Natural killer cell (primary cell): ENCODE measurements at regions not wholly inside any gene's neighbourhood (a gene's known extent, or its start where the extent isn't known, plus 50 kb on each side); places are given as distances from the start of the nearest gene placed in this dataset.

Experiments used
- ATAC-seq, 3 donors: fragments of 150-1000 bp in 2 of 3; fragments of 200-7000 bp in 1 of 3; cut with Tn5 transposase; 1 replicate in 1 of 3; 2 replicates in 2 of 3; pipeline ENCODE4 v1.10.0; 2021; ENCODE audit warnings: mild to moderate bottlenecking in 2 of 3, moderate library complexity in 2 of 3
- DNase-seq, 2 donors: peaks; one replicate each; pipeline versions ENCODE4 v3.0.0 to v3.0.0-alpha.2; 2013 to 2021; ENCODE audit warnings: mixed read lengths in 1 of 2
- H3K27ac ChIP-seq: one replicate; pipeline ENCODE4 v1.5.1; 2013; ENCODE audit warnings: mild to moderate bottlenecking, low read length
- H3K27me3 ChIP-seq: one replicate; pipeline ENCODE4 v1.6.1; 2013; ENCODE audit warnings: low read length; ENCODE audit not compliant: control insufficient read depth, insufficient read depth
- H3K36me3 ChIP-seq: one replicate; pipeline ENCODE4 v1.6.1; 2013; ENCODE audit warnings: low read length; ENCODE audit not compliant: control insufficient read depth, insufficient read depth
- H3K4me1 ChIP-seq: one replicate; pipeline ENCODE4 v1.6.1; 2013; ENCODE audit warnings: low read length; ENCODE audit not compliant: control insufficient read depth, insufficient read depth
- H3K4me3 ChIP-seq: one replicate; pipeline ENCODE4 v1.5.1; 2013; ENCODE audit warnings: low read length
- H3K9me3 ChIP-seq: one replicate; pipeline ENCODE4 v1.6.1; 2013; ENCODE audit warnings: low read length; ENCODE audit not compliant: control insufficient read depth, insufficient read depth
- H3K27ac Mint-ChIP-seq, 2 donors: one replicate each; pipeline ENCODE4 v1.8.0; 2022; ENCODE audit warnings: mild to moderate bottlenecking in 2 of 2, mixed read lengths in 2 of 2, moderate library complexity in 1 of 2
- H3K27me3 Mint-ChIP-seq, 2 donors: one replicate each; pipeline ENCODE4 v1.8.0; 2022; ENCODE audit warnings: low read depth in 2 of 2, mixed read lengths in 2 of 2
- H3K36me3 Mint-ChIP-seq: one replicate; pipeline ENCODE4 v1.8.0; 2022; ENCODE audit warnings: mixed read lengths
- H3K4me1 Mint-ChIP-seq, 2 donors: one replicate each; pipeline ENCODE4 v1.8.0; 2022; ENCODE audit warnings: mixed read lengths in 2 of 2
- H3K4me3 Mint-ChIP-seq: one replicate; pipeline ENCODE4 v1.8.0; 2022; ENCODE audit warnings: mild to moderate bottlenecking, moderate library complexity, mixed read lengths
- H3K9me3 Mint-ChIP-seq, 2 donors: one replicate each; pipeline ENCODE4 v1.8.0; 2022; ENCODE audit warnings: mixed read lengths in 2 of 2
- WGBS: methylation state at CpG from one replicate; pipeline ENCODE4 v1.1.7; 2013; ENCODE audit warnings: missing lambda C conversion rate; ENCODE audit not compliant: insufficient coverage; 5-methylcytosine and 5-hydroxymethylcytosine counted together
- intact Hi-C: fragments of 100-400 bp; cut with micrococcal nuclease; formaldehyde crosslinking; loops from one replicate; pipeline ENCODE4 v1.14.2; 2022
- TF ChIP-seq, protein P1 (sequence below): fragments of 200-600 bp; IDR thresholded peaks from one replicate; pipeline ENCODE4 v1.8.0; 2022; ENCODE audit warnings: antibody characterized with exemption

DNA sequence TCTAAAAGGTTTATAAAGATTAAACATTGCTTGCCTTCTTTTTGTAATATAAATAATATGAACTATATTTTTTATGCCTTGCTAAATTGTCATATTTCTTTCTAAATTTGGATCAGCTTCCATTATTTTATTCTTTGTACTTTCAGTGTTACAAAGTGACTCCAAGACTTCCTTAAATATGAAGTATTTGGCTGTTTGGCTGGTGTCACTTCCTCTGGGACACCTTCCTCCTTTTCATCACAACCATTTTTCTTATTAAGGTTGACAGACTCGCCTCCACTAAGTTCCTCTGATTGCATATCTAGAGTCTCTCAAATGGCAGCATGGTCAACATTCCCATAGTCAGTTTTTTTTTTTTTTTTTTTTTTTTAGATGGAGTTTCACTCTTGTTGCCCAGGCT, 73.8 kb upstream of the SLC1A1 start:
- peaks cover 0 to 6% of the 10 kb centered on the region in 2 donors for H3K27me3 Mint-ChIP-seq
- Histone ChIP-seq H3K27me3 (no peaks in the 10 kb centered on the region), H3K4me3 (no peak overlapping the region), H3K36me3 (no peaks in the 10 kb centered on the region), H3K9me3 (no peaks in the 10 kb centered on the region), H3K27ac (no peak overlapping the region), H3K4me1 (no peaks in the 10 kb centered on the region)
- ATAC-seq: no peak
- no peak overlapping the region for H3K27ac Mint-ChIP-seq
- H3K4me3 Mint-ChIP-seq: no peak overlapping the region
- 40% methylated on average over 1 of the region's 1 CpG for WGBS
- H3K4me1 Mint-ChIP-seq: no peaks in the 10 kb centered on the region
- TF ChIP-seq, protein P1, sequence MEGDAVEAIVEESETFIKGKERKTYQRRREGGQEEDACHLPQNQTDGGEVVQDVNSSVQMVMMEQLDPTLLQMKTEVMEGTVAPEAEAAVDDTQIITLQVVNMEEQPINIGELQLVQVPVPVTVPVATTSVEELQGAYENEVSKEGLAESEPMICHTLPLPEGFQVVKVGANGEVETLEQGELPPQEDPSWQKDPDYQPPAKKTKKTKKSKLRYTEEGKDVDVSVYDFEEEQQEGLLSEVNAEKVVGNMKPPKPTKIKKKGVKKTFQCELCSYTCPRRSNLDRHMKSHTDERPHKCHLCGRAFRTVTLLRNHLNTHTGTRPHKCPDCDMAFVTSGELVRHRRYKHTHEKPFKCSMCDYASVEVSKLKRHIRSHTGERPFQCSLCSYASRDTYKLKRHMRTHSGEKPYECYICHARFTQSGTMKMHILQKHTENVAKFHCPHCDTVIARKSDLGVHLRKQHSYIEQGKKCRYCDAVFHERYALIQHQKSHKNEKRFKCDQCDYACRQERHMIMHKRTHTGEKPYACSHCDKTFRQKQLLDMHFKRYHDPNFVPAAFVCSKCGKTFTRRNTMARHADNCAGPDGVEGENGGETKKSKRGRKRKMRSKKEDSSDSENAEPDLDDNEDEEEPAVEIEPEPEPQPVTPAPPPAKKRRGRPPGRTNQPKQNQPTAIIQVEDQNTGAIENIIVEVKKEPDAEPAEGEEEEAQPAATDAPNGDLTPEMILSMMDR: no peak
- H3K36me3 Mint-ChIP-seq: no peaks in the 10 kb centered on the region
- no peaks in the 10 kb centered on the region for H3K9me3 Mint-ChIP-seq
- intact Hi-C loops: no loop called here
- no peak for DNase-seq

DNA sequence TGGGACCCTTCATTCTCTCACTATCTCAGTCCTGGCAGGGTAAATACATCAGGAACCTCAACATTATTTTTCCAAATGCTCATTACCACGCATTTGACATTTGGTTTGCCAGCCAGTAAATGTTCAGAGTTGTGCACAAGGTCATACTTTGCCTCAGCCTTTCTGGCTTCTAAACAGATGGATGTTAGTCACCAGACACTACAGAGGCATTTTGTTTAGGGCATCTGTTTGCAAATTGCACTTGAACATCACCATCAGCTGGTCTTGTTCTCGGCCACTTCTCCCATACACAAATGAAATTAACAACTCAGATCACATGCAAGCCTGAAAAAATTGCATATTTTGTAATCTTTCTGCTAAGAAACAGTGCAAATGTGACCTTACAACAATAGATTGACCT, 75.0 kb upstream of the SLC1A1 start:
- Histone ChIP-seq H3K36me3 (no peaks in the 10 kb centered on the region), H3K27me3 (no peaks in the 10 kb centered on the region), H3K27ac (no peak overlapping the region), H3K4me3 (no peak overlapping the region), H3K4me1 (no peaks in the 10 kb centered on the region), H3K9me3 (no peaks in the 10 kb centered on the region)
- H3K27ac Mint-ChIP-seq: no peak overlapping the region
- TF ChIP-seq, protein P1: no peak
- H3K27me3 Mint-ChIP-seq: peaks cover 0 to 6% of the 10 kb centered on the region in 2 donors
- no peaks in the 10 kb centered on the region for H3K4me1 Mint-ChIP-seq
- intact Hi-C loops: no loop called here
- H3K36me3 Mint-ChIP-seq: no peaks in the 10 kb centered on the region
- ATAC-seq: no peak
- H3K9me3 Mint-ChIP-seq: no peaks in the 10 kb centered on the region
- no peak overlapping the region for H3K4me3 Mint-ChIP-seq
- WGBS: 82% methylated on average over 2 of the region's 2 CpGs
- DNase-seq: no peak

DNA sequence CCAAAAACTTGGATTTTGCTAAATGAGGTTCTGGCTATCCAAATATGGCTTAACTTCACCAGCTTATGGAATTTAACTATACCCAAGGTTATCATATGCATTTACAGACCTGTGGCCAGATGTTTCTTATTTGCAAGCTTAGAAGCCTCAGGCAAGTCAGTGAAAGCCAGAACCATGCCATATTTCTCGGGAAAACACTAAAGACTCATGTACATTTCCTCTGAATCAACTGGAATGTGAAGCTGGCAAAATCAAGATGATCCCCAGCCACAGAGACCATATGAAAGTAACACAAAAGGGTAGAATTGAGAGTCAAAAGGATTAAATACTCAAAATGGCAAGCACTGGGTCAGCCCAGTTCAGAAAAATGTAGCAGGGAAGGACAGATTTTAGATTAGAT, 76.4 kb upstream of the SLC1A1 start:
- no peak for DNase-seq
- Histone ChIP-seq H3K36me3 (no peaks in the 10 kb centered on the region), H3K27me3 (no peaks in the 10 kb centered on the region), H3K9me3 (no peaks in the 10 kb centered on the region), H3K4me1 (no peaks in the 10 kb centered on the region), H3K27ac (no peak overlapping the region), H3K4me3 (no peak overlapping the region)
- no peak overlapping the region for H3K27ac Mint-ChIP-seq
- ATAC-seq: no peak
- H3K27me3 Mint-ChIP-seq: peaks cover 0 to 3% of the 10 kb centered on the region in 2 donors
- intact Hi-C loops: no loop called here
- 54% methylated on average over 1 of the region's 1 CpG for WGBS
- H3K4me3 Mint-ChIP-seq: no peak overlapping the region
- TF ChIP-seq, protein P1: no peak
- H3K4me1 Mint-ChIP-seq: no peaks in the 10 kb centered on the region
- H3K9me3 Mint-ChIP-seq: no peaks in the 10 kb centered on the region
- H3K36me3 Mint-ChIP-seq: no peaks in the 10 kb centered on the region

DNA sequence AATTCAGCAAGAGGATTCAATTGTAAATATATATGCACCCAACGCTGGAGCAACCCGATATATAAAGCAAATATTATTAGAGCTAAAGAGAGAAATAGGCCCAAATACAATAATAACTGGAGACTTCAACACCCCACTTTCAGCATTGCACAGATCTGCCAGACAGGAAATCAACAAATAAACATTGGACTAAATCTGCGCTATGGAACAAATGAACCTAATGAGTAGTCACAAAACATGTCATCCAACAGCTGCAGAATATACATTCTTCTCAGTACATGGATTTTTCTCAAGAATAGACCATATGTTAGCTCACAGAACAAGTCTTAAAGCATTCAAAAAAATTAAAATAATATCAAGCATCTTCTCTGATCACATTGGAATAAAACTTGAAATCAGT, 86.1 kb upstream of the SLC1A1 start:
- Mint-ChIP-seq H3K9me3 (peaks cover 11 to 17% of the 10 kb centered on the region in 2 donors), H3K36me3 (peaks cover 13% of the 10 kb centered on the region), H3K4me1 (no peaks in the 10 kb centered on the region), H3K27ac (no peak overlapping the region), H3K27me3 (peaks cover 6 to 8% of the 10 kb centered on the region in 2 donors), H3K4me3 (no peak overlapping the region)
- TF ChIP-seq, protein P1: no peak
- H3K27ac ChIP-seq: no peak overlapping the region
- 100% methylated on average over 1 of the region's 3 CpGs for WGBS
- no peaks in the 10 kb centered on the region for H3K4me1 ChIP-seq
- H3K4me3 ChIP-seq: no peak overlapping the region
- DNase-seq (no peak), ATAC-seq (no peak)
- H3K36me3 ChIP-seq: no peaks in the 10 kb centered on the region
- no peaks in the 10 kb centered on the region for H3K27me3 ChIP-seq
- H3K9me3 ChIP-seq: peaks cover 6% of the 10 kb centered on the region
- intact Hi-C loops: no loop called here
